Astrocyte of the spinal cord (primary cell): ENCODE measurements at regions not wholly inside any gene's neighbourhood (a gene's known extent, or its start where the extent isn't known, plus 50 kb on each side); places are given as distances from the start of the nearest gene placed in this dataset.

Experiments
- DNase-seq: peaks from one replicate; pipeline ENCODE4 v3.0.0; 2011; ENCODE audit warnings: low read depth, low spot score
- H3K4me3 ChIP-seq: 2 replicates; pipeline ENCODE4 v1.5.1; 2011; ENCODE audit warnings: low read depth, mild to moderate bottlenecking, low read length, moderate library complexity
- in situ Hi-C: cut with HindIII; loops from 2 replicates; pipeline ENCODE4 v1.10.0; 2017; ENCODE audit warnings: low sequenced_read_pairs
- TF ChIP-seq, protein P1 (sequence below): IDR thresholded peaks from 2 replicates; pipeline ENCODE4 v1.5.1; 2012; ENCODE audit warnings: low read depth, mild to moderate bottlenecking, low read length, inconsistent platforms

DNA sequence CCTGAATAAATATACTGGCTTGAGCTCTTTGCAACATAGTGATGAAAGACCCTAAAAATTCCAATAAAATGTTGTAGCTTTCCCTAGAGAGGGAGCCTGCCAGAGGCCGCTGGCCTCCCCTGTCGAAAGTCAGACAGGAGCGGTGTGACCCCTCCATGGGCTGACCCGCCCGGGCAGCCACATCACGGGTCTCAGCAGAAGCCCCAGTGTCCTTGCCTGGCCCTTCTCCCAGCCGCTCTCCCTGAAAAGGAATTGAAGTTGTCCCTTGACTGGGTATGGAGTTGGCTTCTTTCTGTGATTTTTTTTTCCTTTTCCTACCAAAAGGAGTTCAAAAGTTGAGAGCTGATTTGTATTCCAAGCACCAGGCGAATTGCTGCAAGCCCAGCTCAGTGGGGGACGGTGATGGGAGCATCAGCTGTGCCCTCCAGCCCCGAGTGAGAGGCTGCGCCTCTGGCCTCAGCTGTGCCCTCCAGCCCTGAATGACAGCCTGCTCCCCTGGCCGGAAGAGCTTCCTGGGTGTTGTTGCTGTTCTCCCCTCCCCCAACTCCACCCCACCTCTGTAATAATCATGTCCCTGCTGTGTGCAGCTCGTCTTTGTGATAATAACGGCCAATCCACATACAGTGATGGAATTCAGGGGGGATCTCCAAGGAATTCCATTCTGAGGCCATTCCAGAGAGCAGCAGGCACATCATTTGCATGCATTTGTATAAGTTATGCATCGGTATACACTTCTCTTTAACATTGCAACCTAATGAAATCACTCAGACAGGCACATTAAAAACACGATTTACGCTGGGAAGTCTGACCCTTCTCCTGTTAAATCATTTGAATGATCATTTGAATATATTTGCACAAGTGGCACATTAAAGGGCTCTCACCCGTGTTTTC, 501.0 kb downstream of the EIPR1 start:
- in situ Hi-C loops, result no loop called here
- H3K4me3 ChIP-seq, result no peak overlapping the region
- TF ChIP-seq, protein P1, sequence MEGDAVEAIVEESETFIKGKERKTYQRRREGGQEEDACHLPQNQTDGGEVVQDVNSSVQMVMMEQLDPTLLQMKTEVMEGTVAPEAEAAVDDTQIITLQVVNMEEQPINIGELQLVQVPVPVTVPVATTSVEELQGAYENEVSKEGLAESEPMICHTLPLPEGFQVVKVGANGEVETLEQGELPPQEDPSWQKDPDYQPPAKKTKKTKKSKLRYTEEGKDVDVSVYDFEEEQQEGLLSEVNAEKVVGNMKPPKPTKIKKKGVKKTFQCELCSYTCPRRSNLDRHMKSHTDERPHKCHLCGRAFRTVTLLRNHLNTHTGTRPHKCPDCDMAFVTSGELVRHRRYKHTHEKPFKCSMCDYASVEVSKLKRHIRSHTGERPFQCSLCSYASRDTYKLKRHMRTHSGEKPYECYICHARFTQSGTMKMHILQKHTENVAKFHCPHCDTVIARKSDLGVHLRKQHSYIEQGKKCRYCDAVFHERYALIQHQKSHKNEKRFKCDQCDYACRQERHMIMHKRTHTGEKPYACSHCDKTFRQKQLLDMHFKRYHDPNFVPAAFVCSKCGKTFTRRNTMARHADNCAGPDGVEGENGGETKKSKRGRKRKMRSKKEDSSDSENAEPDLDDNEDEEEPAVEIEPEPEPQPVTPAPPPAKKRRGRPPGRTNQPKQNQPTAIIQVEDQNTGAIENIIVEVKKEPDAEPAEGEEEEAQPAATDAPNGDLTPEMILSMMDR, result no peak
- DNase-seq, result no peak

DNA sequence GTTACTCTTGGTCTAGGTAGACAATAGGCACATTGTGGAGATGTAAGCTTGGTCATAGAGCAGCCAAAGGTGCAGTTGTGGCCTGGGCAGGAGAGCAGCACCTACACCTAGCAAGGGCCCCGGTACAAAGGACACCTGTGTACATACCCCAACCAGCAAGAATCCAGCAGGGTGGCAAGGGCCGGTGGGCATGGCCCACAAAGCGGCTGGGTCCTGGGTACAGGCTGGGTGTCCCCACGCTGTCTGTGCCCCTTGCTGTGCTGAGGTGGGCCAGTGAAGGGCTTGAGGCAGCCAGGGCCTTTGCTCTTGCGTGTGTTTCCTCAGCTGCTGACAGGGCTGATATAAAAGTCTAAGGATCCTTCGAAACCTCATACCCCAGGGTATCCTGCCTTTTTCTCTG, 501.8 kb downstream of the EIPR1 start:
- TF ChIP-seq, protein P1, result no peak
- no peak for DNase-seq
- no peak overlapping the region for H3K4me3 ChIP-seq
- in situ Hi-C loops, result no loop called here

DNA sequence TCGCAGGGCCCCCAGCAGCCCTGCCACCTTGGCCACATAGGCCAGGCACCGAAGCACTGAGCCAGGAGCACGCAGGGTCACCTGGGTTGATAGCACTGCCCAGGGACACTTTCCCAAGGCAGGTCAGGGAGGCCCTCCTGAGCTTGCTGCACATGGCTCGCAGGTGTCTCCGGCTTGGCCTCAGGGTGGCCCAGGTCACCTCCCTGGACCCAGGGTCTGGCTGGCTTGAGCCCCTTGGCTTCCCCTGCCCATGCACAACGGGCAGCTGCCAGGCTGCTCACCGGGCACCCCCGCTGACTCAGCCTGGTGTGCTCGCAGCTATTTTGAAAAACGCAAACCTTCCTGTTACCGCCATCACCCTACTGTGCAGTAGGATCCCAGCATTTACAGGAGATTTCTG, 502.3 kb downstream of the EIPR1 start:
- DNase-seq, result no peak
- in situ Hi-C loops, result no loop called here

DNA sequence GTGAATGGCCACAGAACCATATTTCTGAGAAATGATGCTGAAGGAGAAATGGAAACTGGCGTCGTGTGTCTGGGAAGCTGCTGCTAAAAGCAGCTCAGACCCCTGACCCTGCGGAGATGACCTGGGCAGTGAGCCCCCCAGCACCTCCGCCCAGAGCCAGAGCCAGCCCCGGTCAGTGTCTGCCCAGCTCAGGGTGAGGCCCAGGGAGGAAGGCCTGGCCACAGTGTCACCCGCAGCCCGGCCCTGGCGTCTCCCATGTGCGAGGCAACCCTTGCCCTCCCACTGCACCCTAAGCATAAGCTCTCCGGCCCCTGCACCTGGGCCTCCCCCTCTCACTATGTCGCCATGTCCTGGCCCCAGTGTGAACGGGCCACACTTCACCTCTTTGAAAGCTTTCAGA, 502.8 kb downstream of the EIPR1 start:
- no peak for DNase-seq
- in situ Hi-C loops, result no loop called here
- H3K4me3 ChIP-seq, result no peak overlapping the region
- TF ChIP-seq, protein P1, result no peak

More for the DNA sequence above, 502.3 kb downstream of the EIPR1 start:
- TF ChIP-seq, protein P1, result no peak
- H3K4me3 ChIP-seq, result no peak overlapping the region

DNA sequence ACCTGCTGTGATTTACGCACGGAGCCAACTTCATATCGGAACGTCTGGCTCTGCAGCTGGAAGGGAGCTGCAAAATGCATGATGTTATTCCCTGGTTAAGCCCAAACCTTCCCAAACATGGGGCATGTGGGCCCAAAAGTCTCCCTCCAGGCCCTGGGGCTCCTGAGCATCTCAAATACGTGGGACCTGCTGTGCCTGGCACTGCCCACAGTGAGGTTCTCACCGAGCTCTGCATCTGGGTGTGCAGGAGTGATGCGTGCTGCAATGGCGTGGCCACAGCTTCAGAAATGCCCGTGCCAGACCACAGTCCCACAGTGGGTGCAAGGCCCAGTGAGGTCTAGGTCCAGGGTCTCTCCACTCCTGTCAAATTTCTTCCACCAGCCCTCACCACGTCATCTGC, 503.3 kb downstream of the EIPR1 start:
- TF ChIP-seq, protein P1, result no peak
- in situ Hi-C loops, result no loop called here
- no peak overlapping the region for H3K4me3 ChIP-seq
- no peak for DNase-seq

DNA sequence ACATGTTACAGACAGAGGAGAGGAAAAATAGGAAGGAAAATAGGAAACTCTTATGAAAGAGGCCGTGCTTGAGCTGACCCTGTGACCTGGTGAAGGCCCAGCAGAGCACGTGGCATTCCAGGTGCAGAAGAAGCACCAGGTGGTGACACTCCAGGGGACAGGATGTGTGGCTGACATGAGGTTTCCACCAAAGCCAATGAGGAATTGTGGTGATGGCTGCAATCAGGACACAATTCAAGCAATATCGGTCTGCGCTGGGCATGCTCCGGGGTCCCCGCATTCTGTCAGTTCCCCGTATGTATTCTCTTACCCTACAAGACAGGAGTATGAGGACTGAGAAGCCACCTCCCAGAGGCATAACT, 504.2 kb downstream of the EIPR1 start:
- no peak for DNase-seq
- no peak overlapping the region for H3K4me3 ChIP-seq
- in situ Hi-C loops, result no loop called here
- TF ChIP-seq, protein P1, result no peak
